WTC11 (cell line): ENCODE measurements at regions not wholly inside any gene's neighbourhood (a gene's known extent, or its start where the extent isn't known, plus 50 kb on each side); places are given as distances from the start of the nearest gene placed in this dataset.

Experiments used
- CTCF ChIP-seq: fragments of 200-600 bp; IDR thresholded peaks from 2 replicates; pipeline ENCODE4 v1.8.0; 2022; ENCODE audit warnings: antibody characterized with exemption
- ELF4 ChIP-seq: sonication (generic); formaldehyde crosslinking; IDR thresholded peaks from 2 replicates; pipeline ENCODE4 v1.8.1; 2022; ENCODE audit warnings: low read depth, mild to moderate bottlenecking, moderate library complexity, missing genetic modification reagents
- GABPB1 ChIP-seq: sonication (generic); formaldehyde crosslinking; IDR thresholded peaks from 2 replicates; pipeline ENCODE4 v1.8.1; 2023; ENCODE audit warnings: mild to moderate bottlenecking, missing genetic modification reagents
- JAZF1 ChIP-seq: fragments of 250-450 bp; sonication (Bioruptor Pico); IDR thresholded peaks from 2 replicates; pipeline ENCODE4 v1.9.0; 2021; ENCODE audit warnings: moderate library complexity, mild to moderate bottlenecking, inconsistent platforms
- MYBL2 ChIP-seq: sonication (generic); formaldehyde crosslinking; IDR thresholded peaks from 2 replicates; pipeline ENCODE4 v1.8.1; 2023; ENCODE audit warnings: mild to moderate bottlenecking, moderate library complexity, missing genetic modification reagents
- SP1 ChIP-seq: sonication (generic); formaldehyde crosslinking; conservative IDR thresholded peaks from 2 replicates; pipeline ENCODE4 v1.8.1; 2022; ENCODE audit warnings: missing genetic modification reagents
- TEAD4 ChIP-seq: sonication (generic); formaldehyde crosslinking; IDR thresholded peaks from 2 replicates; pipeline ENCODE4 v1.8.0; 2022; ENCODE audit warnings: mild to moderate bottlenecking, missing genetic modification reagents
- USF2 ChIP-seq: sonication (generic); formaldehyde crosslinking; IDR thresholded peaks from 2 replicates; pipeline ENCODE4 v1.8.1; 2023; ENCODE audit warnings: mild to moderate bottlenecking, missing genetic modification reagents, moderate library complexity
- ZNF138 ChIP-seq: sonication (generic); formaldehyde crosslinking; conservative IDR thresholded peaks from 2 replicates; pipeline ENCODE4 v1.8.1; 2022; ENCODE audit warnings: mild to moderate bottlenecking, moderate library complexity, missing genetic modification reagents
- ZNF512 ChIP-seq: sonication (generic); formaldehyde crosslinking; IDR thresholded peaks from 2 replicates; pipeline ENCODE4 v1.8.1; 2022; ENCODE audit warnings: missing genetic modification reagents, borderline replicate concordance

GRCh38 chr7:12968836-12969422 is 281.5 kb downstream of the ARL4A start:
- TF ChIP-seq GABPB1 (CRISPR knock-in tag) (no peak), TEAD4 (CRISPR knock-in tag) (no peak), SP1 (CRISPR knock-in tag) (no peak), USF2 (CRISPR knock-in tag) (no peak), CTCF (no peak), ZNF512 (CRISPR knock-in tag) (no peak), MYBL2 (no peak), JAZF1 (CRISPR knock-in tag) (no peak), ZNF138 (CRISPR knock-in tag) (no peak), ELF4 (no peak)
